ENCODE measurements at regions not wholly inside any gene's neighbourhood (a gene's known extent, or its start where the extent isn't known, plus 50 kb on each side); places are given as distances from the start of the nearest gene placed in this dataset.
"Not testable (repeated sequence)": the region's sequence is repeated elsewhere in the genome, so short reads cannot be mapped to it uniquely, and the experiment has no call there.

DNA sequence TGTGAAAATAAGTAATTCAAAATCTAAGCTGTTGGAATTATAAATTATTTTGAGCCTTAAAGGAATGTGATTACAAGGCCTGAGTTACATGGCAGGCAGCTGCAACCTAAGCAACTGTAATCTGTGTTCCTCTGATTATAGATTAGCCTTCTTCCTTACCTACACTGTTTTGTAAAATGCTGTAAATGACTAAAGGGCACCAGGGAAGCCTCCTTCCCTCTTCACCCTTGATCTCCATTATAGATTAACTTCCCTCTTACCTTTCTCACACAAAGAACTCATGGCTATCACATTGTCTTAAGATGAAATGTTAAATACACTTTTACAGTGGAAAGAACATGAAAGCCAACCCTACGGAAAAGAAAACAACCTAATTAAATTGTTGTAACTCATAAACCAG is 423.7 kb upstream of the KLF12 start:
- no peak for DNase-seq

DNA sequence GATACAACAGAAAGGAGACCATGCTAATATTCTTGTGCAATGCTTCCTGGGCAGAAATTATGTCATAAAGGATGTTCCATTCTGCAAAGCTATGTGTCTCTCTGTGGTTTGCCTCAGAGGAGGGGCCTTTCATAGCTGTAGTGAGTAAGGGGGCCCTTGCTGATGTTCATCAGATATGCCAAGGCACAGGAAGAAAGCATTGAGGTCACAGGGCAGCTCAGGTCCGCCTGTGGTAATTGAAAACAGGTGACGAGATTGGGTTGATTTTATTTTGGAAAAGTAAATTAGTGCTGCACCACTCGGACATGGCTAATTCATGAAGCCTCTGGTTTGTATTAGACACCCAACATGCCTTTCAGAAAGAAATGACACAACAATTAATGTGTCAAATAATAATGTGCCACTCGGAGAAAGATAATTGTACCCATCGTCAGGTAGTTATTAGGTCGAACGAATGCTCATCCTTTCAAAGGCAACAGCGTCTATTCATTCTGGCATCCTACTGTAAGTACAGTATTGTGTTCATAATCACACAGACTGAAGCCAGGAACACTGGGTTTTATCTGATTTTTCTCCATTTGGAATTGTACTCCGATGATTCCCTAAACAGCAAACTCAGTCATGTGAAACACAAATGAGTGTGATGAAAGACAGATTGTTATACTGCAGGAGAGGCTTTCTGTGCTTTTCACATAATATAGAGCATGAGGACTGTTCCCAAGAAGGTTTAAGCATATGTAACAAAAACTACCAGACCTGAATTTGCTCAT is 421.6 kb upstream of the KLF12 start:
- DNase-seq, result no peak

DNA sequence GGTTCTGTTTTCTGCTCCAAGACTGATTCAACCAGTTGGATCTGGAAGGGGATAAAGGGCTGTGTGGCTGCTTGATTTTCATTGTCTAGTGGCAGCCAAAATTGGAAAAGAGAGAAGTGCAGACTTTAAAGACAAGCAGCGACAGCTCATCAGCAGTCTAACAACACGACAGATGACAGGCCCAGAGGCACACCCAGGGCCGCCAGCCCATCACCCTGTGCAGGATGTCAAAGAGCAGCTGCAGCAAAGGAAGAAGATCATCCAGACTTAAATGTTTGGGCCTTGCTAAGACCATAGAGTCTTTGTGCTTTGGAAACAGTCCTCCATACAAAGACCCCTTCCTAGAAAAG is 421.0 kb upstream of the KLF12 start:
- DNase-seq, result peak in 1 of 2 experiments; percentile 12

DNA sequence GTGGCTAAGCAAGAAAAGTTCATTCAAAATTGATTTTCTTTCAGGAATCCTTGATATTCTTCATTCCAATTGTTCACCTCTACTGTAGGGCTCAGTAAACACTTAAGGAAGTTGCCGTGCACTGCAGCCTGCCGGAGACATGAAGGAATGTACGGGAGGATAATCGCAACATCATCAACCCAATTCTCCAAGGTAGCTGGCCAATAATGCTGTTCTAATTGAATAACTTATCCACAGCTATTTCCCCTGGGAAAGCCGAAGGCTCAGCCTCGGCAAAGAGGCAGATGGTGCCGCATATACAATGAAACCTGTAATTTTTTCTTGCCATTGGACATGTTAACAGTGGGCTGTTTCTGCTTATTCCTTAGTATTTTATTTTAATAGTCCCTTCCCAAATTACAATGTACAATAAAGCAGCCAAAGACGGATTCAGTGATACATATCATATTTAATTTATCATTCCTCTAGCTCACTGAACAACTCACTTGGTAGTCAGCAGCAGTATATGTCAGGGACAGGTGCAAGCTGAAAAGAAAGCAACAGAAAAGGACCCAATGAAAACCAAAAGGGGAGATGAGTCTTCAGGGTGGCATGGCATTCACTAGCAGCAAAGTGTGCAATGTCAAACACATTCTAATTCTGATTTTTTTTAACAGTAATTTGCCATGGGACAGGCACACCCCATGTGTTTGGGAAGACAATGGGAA is 420.5 kb upstream of the KLF12 start:
- peak; percentile 75 to 91 for DNase-seq

DNA sequence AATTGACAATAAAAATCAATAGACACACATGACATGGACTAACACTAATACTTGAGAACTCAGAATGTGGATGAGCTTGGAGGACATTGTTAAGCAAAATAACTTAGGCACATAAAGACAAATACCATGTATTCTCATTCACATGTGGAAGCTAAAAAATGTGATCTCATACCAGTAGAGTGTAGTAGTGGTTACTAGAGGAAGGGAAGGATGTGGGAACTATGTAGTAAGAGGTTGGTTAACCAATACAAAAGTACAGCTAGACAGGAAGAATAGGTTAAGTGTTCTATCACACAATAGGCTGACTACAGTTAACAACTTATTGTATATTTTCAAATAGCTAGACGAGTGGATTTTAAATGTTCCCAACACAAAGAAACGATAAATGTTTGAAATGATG is 415.8 kb upstream of the KLF12 start:
- DNase-seq, result no peak

DNA sequence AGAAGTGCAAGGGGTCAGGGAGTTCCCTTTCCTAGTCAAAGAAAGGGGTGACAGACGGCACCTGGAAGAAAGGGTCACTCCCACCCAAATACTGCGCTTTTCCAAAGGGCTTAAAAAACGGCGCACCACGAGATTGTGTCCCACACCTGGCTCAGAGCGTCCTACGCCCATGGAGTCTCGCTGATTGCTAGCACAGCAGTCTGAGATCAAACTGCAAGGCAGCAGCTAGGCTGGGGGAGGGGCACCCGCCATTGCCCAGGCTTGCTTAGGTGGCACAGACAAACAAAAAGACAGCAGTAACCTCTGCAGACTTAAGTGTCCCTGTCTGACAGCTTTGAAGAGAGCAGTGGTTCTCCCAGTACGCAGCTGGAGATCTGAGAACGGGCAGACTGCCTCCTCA is 402.4 kb upstream of the KLF12 start:
- not testable (repeated sequence) for DNase-seq

DNA sequence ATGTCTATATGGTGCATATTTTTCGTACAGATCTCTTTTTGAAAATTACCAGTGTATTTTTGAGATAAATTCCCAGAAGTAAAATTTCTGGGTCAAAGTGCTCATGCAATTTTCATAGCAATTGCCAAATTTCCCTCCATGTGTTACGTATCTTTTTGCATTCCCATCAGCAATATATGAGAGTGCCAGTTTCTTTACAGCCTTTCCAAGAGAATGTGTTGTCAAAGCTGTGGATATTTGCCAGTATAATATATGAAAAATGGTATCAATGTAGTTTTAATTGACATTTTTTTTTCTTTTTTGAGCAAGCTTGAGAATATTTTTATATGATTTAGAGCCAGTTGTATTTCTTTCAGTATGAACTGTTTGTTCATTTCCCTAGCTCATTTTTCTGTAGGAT is 399.0 kb upstream of the KLF12 start:
- DNase-seq, result no peak

DNA sequence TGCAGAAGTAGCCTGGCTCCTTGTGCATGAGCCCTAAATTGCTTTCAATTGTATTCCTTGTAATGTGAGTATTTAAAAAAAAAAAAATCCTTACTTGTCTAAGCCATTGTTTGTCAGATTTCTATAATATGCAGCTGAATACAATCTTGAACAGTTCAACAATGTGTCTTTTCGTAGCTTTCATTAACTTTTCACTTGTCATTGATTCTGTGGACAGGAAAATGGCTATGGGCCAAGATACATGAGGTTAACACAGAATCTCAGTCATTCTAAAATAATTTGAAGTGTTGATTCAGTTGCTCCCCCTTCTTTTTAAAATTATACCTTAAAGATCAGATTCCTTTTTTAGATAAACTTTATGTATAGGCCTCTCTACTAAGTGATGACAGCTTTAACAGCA is 395.8 kb upstream of the KLF12 start:
- DNase-seq, result no peak

DNA sequence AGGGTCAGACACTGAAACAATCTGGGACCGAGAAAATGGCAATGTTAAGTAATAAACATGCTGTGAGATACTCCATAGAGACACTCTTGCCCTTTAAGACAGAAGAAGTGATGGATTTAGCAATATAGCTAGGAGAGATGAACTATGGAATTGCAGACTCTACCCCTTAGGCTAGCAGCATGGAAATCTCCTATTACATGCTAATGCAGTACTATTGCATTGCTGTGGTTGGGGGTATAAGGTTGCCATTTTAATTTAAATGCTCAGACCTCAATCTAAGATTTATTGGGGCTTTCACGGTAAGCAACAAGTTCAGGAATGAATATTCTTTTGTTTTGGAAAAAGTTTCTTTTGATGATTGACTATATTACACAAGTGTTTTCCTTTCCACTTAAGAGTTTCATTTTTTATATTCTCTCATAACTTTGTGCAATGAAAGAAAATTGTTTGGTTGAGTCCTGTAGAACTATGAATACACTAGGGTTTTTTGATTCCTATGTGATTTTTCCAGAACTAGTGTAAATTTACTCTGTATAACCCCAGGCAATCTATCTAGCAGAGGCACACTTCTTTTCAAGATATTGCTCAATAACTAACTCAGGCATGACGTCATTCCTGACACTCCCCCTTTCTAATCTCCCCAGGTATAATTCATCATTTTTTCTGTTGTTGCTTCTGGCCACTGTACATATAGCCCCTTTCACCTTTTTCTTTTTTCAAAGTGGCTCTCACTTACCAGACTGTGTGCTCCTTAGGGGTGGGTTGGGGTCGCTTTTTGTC is 394.7 kb upstream of the KLF12 start:
- no peak for DNase-seq

DNA sequence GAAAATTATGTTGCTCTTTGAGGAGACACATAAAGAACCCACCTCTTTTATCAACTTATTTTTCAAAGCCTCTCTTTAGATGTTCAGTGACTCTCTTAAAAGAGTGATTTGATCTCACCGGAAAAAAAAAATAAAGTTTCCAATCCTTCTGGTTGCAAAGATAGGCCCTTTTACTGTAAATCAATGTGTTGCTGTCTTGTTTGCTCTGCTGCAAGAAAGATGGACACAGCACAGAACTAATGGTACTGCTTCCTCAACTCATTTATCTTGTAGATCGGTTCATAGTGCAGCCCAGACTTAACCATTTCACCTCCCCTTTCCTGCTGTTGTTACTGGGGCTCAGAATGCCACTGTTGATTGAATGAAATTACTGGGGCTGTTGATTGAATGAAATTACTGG is 388.9 kb upstream of the KLF12 start:
- DNase-seq, result no peak

DNA sequence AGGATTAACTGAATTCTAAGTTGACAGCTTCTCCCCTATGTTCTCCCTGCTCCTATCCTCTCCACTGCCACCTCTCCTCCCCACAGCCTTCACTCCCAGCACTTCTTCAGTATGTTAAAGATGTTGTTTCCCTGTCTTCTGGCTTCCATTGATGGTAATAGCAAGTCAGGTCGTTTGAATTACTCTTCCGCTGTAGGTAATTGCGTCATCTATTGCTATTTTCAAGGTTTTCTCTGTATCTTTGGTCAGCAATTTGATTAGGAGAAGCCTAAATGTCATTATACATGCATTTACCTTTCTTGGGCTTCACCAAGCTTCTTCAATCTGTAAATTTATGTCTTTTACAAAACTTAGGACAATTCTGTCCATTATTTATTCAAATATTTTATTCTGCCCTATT is 377.3 kb upstream of the KLF12 start:
- DNase-seq, result no peak

DNA sequence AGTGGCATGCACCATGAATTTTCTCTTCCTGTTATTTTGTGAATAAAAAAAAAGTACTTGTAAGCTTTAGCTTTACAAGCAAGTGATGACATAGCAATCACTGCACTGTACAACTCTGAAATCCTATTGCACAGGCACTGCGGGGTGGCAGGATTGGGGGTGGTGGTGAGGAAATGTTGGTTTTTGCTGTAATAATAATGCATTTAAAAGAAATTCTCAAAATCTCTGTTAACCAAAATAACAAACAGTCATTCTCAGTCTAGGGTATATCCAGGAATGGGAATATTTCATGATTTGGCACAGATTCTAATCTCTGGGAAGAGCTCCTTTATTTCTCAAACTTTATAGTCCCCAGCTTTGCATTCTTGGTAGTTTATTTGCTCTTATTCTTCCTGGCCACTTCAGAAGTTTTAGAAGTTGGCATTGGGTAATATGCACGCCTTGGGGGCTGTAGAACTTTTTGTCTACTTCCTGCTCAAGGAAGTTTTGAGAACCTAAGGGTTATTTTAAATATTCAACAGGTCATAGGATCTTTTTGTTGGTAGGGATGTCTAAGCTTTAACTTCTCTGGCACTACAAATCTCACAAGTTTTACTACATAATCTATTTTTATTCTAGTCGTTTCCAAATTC is 353.0 kb upstream of the KLF12 start:
- no peak for DNase-seq

DNA sequence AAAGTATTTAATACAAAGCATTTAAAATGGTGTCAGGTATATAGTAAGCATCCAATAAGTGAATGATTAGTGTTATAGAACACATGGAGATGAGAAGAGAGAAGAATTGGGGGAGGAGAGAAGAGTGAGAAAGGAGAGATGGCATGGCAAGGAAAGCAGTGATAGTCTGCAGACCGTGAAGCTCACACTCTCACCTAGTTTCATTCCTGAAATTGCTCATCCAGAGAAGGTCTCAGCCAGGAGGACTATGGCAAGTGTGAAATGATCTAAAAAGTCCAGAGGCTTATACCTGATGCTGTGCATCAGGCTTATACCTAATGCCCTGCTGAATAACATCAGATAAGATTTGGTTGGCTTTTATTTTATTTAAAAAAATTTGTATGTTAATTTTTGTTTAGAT is 351.6 kb upstream of the KLF12 start:
- DNase-seq, result no peak

DNA sequence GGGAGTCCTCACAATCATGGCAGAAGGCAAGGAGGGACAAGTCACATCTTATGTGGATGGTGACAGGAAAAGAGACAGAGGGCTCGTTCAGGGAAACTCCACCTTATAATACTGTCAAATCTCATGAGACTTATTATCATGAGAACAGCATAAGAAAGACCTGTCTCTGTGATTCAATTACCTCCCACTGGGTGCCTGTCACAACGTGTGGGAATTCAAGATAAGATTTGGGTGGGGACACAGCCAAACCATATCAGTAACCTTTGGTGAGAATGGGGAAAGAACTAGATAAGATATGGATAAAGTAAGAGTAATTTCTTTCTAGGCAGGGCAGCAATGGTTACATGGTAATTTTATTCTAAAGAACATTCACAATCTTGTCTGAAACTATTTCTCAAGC is 344.9 kb upstream of the KLF12 start:
- DNase-seq, result no peak

DNA sequence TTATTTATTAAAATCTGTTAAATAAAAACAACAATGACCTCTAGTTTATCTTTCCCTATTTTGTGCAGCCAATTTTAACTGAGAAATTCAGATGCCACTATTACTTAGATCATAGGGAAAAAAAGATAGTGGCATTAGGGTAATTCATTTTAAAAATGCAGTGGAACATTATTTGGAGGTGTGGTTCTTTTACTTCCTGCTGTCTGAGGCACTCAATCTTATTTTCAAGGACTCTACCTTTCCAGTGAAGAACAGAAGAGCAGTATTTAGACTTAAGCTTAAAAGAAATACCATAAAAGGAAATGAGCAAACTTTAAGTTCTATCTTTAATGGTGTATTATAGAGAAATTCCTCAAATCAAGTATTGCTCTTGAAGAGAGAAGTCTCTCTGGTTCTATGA is 342.6 kb upstream of the KLF12 start:
- no peak for DNase-seq

DNA sequence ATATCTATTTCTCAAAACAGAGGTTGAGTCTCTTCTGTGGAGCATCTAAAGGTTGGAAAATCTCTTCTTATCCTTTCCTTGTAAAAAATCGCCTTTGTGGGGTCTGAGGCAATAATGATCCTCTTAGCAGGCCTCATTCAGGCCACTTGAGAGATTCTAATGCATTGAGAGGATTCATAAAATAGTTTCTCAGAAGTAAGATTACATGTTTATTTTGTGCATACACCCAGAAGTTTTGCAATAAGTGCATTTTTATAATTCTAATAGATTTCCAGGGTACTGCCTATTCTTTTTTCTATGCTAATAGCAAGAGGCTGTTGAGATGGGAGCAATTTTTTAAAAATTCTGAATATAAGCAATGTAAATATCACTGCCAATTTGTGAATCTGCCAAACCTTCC is 342.2 kb upstream of the KLF12 start:
- DNase-seq, result no peak

DNA sequence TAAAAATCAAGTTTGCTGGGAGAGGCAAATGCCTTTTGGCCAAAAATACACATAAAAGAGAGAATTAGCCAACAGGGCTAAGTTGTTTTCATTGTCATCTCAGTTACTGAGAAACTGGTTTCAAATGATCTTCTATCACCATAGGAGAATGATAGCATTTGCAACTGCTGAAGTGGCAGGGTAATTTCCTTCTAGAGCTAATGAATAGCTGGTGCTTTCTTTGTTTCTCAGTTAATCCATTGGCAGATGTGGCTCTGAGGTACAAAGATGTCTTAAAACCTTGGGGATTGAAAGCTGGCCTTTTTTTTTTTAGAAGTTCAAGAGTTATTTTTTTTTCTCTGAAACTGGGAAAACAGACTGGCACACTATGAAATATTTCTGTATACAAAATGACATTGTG is 332.7 kb upstream of the KLF12 start:
- peak; percentile 33 to 86 for DNase-seq

DNA sequence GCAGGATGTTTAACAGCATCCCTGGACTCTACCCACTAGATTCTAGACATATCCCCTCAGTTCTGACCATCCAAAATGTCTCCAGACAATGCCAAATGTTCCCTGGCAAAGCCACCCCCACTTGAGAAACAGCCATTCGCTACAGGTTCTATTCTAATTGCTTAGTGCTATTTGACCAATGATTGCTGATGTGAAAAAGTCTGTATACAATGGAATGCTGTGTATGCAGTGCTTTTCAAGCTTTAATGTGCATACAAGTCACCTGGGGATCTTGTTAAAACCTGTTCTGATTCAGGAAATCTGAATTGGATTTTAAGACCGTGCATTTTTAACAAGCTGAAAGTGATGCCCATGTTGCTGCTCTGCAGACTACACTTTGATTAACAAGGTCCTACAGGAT is 331.8 kb upstream of the KLF12 start:
- DNase-seq, result no peak

DNA sequence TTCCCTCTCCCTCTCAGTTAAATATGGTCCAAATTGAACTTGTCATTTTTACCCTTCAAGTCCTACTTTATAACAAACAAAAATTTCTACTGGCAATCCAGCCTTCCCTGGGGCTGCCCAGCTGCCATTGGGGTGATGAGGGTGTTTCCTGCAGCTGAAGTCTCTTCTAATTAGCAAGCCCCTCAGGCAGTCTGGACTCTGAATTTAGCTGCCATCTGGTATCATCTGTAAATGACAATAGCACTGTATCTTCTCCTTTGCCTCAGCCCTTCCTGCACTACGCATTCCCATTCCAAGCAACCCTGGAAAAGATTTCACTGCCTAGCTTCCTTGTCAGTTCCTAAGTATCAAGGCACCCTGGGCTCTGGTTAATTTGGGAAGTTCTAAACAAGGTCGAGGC is 331.1 kb upstream of the KLF12 start:
- peak; percentile 60 to 84 for DNase-seq

DNA sequence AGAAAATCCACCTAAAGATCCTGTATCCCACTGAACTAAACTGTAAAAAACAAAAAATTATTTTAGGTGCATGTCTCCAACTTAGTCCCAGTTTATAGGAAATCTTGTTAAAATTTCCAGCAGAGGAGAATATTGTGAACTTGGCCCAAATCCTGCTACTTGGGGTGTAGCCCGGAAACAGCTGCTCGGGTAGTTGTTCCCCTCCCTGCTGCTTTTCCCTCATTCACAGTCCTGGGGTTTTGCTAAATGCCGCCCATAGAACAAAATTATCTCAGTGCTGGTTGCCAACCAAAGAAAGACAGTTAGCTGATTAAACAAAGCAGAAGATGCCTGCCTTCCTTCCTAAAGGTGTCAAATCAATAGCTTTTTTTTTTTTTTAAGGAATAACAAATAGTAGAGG is 330.5 kb upstream of the KLF12 start:
- peak in 1 of 2 experiments; percentile 28 for DNase-seq

DNA sequence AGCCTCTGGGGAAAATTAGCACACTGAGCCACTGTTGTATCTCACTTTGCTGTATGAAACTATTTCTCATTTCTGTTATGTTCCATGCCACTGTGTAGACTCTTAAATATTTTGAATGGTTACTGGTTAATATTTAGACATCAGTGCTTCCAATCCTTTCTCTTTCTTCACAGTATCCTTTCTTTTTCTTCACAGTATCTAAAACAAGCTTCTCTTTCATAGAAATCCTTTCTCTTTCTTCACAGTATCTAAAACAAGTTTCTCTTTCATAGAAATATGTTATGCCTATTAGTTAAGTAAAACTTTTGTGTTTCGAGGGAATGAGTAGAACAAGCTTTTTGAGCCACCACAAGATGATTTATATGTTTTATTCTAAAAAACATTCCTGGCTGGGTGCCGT is 326.8 kb upstream of the KLF12 start:
- DNase-seq, result no peak

DNA sequence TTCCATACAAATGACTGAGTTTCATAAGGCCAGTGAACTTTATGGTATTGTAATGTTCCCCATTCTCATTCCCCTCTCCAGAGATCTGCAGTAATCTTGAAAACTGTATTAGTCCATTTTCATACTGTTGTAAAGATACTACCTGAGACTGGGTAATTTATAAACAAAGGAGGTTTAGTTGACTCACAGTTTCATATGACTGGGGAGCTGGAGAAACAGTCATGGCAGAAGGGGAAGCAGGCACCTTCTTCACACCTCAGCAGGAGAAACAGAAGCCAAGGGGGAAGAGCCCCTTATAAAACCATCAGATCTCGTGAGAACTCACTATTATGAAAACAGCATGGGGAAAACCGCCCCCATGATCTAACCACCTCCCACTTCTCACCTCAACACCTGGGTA is 318.7 kb upstream of the KLF12 start:
- DNase-seq, result no peak

DNA sequence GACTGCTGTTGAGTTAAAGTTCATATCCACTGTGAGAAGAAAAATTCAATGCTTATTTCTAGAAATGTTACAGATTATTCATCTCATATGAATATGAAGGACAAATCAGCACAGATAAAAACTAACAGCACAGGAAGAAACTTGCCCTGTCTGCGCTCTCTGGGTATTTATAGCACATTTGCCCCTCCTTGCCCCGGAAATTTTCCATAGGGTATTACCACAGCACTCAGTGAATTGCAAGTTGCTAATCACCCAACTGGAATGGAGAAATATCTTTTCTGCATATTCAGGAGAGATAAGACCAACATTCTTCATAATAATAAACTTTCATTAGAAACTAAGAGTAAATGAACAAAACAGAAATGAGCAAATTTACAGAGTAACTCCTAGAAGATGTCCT is 318.0 kb upstream of the KLF12 start:
- DNase-seq, result no peak

DNA sequence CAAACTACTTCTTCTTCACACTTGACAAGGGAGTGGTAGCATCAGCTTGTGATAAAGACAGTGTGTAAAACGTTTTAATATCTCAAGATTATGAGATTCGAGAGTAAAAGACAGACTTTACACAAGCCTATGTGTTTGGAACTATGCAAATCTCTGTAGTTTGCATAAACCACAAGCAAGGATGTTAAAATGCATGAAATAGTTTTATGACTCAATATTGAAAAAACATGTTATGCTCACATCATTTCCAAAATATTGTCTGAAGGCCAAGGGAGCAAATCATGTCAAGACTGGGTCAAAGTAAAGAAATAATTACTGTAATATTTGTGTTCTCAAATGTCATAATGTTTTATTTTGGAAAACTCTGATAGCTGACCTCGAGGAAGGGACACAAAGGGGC is 316.8 kb upstream of the KLF12 start:
- DNase-seq, result no peak
